ENCODE measurements at regions not wholly inside any gene's neighbourhood (a gene's known extent, or its start where the extent isn't known, plus 50 kb on each side); places are given as distances from the start of the nearest gene placed in this dataset.

DNA sequence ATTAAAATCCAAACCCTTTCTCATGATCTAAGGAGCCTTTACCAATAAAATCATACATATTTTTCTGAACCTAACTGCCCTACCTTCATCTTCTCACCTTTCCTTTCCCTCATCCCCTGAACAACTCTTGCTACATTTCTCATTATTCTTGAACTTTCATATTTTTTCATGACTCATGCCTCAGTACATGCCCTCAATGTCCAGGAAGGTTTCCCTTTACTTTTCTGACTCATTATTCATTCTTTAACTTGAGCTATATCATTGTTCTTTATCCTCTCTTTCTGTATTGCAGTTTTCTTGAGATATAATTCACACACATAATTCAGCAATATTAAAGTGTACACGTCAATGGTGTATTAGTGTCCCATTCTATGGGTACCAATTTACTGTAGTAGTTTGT lies 231.0 kb downstream of the ALG10B start:
- Histone ChIP-seq H3K4me2 (no peak overlapping the region), H4K20me1 (replicated peaks; ENCODE audit: insufficient read depth) (no peaks in the 10 kb centered on the region), H3K9me2 (ENCODE audit: insufficient read depth) (no peaks in the 10 kb centered on the region), H3K27me3 (ENCODE audit: insufficient read depth) (no peaks in the 10 kb centered on the region), H3K4me1 (ENCODE audit: insufficient read depth) (peaks cover 16% of the 10 kb centered on the region; the same call in 1 of the 2 replicates), H3K36me3 (ENCODE audit: insufficient read depth) (no peaks in the 10 kb centered on the region), H3K79me2 (replicated peaks; ENCODE audit: insufficient read depth) (no peaks in the 10 kb centered on the region), H3K27ac (ENCODE audit: low read depth) (no peak overlapping the region), H3F3A (replicated peaks; ENCODE audit: low read depth) (no peaks in the 10 kb centered on the region), H2AFZ (no peak overlapping the region), H3K4me3 (no peak overlapping the region)
- peaks cover 20% of the 10 kb centered on the region for H3K9me3 Mint-ChIP-seq
- no peak for DNase-seq (ENCODE audit: low spot score)
- H3K27ac Mint-ChIP-seq: no peak overlapping the region
- H3K4me1 Mint-ChIP-seq: peaks cover 23% of the 10 kb centered on the region
- no peak for TF ChIP-seq JUNB (IDR thresholded peaks at IDR 0.05; ENCODE audit: unreplicated experiment)
- TF ChIP-seq CREB1 (CRISPR knock-in tag; IDR thresholded peaks at IDR 0.05; ENCODE audit: low read depth): no peak
- TF ChIP-seq STAT1 (IDR thresholded peaks at IDR 0.05; ENCODE audit: unreplicated experiment): no peak
- no peak for TF ChIP-seq NANOG (IDR thresholded peaks at IDR 0.05; ENCODE audit: borderline replicate concordance)
- no peak for TF ChIP-seq ZNF331 (CRISPR knock-in tag; IDR thresholded peaks at IDR 0.05; ENCODE audit: low read depth)
- no peak for TF ChIP-seq ZNF114 (CRISPR knock-in tag; IDR thresholded peaks at IDR 0.05)
- TF ChIP-seq EZH2phosphoT487 (IDR thresholded peaks at IDR 0.05; ENCODE audit: unreplicated experiment): no peak
- no peak for TF ChIP-seq POLR2AphosphoS5 (IDR thresholded peaks at IDR 0.05; ENCODE audit: low read depth)
- TF ChIP-seq, protein P1, sequence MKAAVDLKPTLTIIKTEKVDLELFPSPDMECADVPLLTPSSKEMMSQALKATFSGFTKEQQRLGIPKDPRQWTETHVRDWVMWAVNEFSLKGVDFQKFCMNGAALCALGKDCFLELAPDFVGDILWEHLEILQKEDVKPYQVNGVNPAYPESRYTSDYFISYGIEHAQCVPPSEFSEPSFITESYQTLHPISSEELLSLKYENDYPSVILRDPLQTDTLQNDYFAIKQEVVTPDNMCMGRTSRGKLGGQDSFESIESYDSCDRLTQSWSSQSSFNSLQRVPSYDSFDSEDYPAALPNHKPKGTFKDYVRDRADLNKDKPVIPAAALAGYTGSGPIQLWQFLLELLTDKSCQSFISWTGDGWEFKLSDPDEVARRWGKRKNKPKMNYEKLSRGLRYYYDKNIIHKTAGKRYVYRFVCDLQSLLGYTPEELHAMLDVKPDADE (IDR thresholded peaks at IDR 0.05): no peak
- TF ChIP-seq, protein P2, sequence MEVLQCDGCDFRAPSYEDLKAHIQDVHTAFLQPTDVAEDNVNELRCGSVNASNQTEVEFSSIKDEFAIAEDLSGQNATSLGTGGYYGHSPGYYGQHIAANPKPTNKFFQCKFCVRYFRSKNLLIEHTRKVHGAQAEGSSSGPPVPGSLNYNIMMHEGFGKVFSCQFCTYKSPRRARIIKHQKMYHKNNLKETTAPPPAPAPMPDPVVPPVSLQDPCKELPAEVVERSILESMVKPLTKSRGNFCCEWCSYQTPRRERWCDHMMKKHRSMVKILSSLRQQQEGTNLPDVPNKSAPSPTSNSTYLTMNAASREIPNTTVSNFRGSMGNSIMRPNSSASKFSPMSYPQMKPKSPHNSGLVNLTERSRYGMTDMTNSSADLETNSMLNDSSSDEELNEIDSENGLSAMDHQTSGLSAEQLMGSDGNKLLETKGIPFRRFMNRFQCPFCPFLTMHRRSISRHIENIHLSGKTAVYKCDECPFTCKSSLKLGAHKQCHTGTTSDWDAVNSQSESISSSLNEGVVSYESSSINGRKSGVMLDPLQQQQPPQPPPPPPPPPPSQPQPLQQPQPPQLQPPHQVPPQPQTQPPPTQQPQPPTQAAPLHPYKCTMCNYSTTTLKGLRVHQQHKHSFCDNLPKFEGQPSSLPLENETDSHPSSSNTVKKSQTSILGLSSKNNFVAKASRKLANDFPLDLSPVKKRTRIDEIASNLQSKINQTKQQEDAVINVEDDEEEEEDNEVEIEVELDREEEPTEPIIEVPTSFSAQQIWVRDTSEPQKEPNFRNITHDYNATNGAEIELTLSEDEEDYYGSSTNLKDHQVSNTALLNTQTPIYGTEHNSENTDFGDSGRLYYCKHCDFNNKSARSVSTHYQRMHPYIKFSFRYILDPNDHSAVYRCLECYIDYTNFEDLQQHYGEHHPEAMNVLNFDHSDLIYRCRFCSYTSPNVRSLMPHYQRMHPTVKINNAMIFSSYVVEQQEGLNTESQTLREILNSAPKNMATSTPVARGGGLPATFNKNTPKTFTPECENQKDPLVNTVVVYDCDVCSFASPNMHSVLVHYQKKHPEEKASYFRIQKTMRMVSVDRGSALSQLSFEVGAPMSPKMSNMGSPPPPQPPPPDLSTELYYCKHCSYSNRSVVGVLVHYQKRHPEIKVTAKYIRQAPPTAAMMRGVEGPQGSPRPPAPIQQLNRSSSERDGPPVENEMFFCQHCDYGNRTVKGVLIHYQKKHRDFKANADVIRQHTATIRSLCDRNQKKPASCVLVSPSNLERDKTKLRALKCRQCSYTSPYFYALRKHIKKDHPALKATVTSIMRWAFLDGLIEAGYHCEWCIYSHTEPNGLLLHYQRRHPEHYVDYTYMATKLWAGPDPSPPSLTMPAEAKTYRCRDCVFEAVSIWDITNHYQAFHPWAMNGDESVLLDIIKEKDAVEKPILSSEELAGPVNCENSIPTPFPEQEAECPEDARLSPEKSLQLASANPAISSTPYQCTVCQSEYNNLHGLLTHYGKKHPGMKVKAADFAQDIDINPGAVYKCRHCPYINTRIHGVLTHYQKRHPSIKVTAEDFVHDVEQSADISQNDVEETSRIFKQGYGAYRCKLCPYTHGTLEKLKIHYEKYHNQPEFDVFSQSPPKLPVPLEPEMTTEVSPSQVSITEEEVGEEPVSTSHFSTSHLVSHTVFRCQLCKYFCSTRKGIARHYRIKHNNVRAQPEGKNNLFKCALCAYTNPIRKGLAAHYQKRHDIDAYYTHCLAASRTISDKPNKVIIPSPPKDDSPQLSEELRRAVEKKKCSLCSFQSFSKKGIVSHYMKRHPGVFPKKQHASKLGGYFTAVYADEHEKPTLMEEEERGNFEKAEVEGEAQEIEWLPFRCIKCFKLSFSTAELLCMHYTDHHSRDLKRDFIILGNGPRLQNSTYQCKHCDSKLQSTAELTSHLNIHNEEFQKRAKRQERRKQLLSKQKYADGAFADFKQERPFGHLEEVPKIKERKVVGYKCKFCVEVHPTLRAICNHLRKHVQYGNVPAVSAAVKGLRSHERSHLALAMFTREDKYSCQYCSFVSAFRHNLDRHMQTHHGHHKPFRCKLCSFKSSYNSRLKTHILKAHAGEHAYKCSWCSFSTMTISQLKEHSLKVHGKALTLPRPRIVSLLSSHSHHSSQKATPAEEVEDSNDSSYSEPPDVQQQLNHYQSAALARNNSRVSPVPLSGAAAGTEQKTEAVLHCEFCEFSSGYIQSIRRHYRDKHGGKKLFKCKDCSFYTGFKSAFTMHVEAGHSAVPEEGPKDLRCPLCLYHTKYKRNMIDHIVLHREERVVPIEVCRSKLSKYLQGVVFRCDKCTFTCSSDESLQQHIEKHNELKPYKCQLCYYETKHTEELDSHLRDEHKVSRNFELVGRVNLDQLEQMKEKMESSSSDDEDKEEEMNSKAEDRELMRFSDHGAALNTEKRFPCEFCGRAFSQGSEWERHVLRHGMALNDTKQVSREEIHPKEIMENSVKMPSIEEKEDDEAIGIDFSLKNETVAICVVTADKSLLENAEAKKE (CRISPR knock-in tag; IDR thresholded peaks at IDR 0.05): no peak
- TF ChIP-seq, protein P3, sequence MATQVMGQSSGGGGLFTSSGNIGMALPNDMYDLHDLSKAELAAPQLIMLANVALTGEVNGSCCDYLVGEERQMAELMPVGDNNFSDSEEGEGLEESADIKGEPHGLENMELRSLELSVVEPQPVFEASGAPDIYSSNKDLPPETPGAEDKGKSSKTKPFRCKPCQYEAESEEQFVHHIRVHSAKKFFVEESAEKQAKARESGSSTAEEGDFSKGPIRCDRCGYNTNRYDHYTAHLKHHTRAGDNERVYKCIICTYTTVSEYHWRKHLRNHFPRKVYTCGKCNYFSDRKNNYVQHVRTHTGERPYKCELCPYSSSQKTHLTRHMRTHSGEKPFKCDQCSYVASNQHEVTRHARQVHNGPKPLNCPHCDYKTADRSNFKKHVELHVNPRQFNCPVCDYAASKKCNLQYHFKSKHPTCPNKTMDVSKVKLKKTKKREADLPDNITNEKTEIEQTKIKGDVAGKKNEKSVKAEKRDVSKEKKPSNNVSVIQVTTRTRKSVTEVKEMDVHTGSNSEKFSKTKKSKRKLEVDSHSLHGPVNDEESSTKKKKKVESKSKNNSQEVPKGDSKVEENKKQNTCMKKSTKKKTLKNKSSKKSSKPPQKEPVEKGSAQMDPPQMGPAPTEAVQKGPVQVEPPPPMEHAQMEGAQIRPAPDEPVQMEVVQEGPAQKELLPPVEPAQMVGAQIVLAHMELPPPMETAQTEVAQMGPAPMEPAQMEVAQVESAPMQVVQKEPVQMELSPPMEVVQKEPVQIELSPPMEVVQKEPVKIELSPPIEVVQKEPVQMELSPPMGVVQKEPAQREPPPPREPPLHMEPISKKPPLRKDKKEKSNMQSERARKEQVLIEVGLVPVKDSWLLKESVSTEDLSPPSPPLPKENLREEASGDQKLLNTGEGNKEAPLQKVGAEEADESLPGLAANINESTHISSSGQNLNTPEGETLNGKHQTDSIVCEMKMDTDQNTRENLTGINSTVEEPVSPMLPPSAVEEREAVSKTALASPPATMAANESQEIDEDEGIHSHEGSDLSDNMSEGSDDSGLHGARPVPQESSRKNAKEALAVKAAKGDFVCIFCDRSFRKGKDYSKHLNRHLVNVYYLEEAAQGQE (IDR thresholded peaks at IDR 0.05; ENCODE audit: unreplicated experiment): no peak
- TF ChIP-seq, protein P4, sequence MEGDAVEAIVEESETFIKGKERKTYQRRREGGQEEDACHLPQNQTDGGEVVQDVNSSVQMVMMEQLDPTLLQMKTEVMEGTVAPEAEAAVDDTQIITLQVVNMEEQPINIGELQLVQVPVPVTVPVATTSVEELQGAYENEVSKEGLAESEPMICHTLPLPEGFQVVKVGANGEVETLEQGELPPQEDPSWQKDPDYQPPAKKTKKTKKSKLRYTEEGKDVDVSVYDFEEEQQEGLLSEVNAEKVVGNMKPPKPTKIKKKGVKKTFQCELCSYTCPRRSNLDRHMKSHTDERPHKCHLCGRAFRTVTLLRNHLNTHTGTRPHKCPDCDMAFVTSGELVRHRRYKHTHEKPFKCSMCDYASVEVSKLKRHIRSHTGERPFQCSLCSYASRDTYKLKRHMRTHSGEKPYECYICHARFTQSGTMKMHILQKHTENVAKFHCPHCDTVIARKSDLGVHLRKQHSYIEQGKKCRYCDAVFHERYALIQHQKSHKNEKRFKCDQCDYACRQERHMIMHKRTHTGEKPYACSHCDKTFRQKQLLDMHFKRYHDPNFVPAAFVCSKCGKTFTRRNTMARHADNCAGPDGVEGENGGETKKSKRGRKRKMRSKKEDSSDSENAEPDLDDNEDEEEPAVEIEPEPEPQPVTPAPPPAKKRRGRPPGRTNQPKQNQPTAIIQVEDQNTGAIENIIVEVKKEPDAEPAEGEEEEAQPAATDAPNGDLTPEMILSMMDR (conservative IDR thresholded peaks at IDR 0.05; ENCODE audit: low read depth in 2 of 2): no peak
- TF ChIP-seq EZH2 (IDR thresholded peaks at IDR 0.05; ENCODE audit: low read depth, unreplicated experiment): no peak
- no peaks in the 10 kb centered on the region for H3K27me3 Mint-ChIP-seq (ENCODE audit: insufficient read depth, low read depth, poor library complexity)
- H3K36me3 Mint-ChIP-seq (ENCODE audit: low read depth): peaks cover 3% of the 10 kb centered on the region; the same call in 2 of the 3 replicates
- H3K4me3 Mint-ChIP-seq: no peak overlapping the region
- no peak for ATAC-seq

Data from GM23338 (cell line).